NCI-H2081 (cell line): ENCODE measurements at regions not wholly inside any gene's neighbourhood (a gene's known extent, or its start where the extent isn't known, plus 50 kb on each side); places are given as distances from the start of the nearest gene placed in this dataset.

ENCODE experiments used
- DNase-seq, 2 experiments: peaks; one replicate each; lab custom pipeline; 2025; lab: John Stamatoyannopoulos, UW

GRCh38 chr3:127483902-127484591, 106.5 kb downstream of the TPRA1 start:
- no peak for DNase-seq

- DNase-seq, result no peak
Observed at GRCh38 chr3:127483005-127483641, 107.4 kb downstream of the TPRA1 start.

GRCh38 chr3:127482216-127483004, 108.1 kb downstream of the TPRA1 start:
- no peak for DNase-seq

GRCh38 chr3:127480196-127480954, 110.2 kb downstream of the TPRA1 start:
- DNase-seq, result no peak

GRCh38 chr3:127479449-127479848, 111.1 kb downstream of the TPRA1 start:
- DNase-seq, result no peak

GRCh38 chr3:127478922-127479321, 111.6 kb downstream of the TPRA1 start:
- no peak for DNase-seq

GRCh38 chr3:127477396-127477795, 113.1 kb downstream of the TPRA1 start:
- DNase-seq, result no peak

- no peak for DNase-seq
Observed at GRCh38 chr3:127476936-127477335, 113.6 kb downstream of the TPRA1 start.

- DNase-seq, result no peak
Observed at GRCh38 chr3:127475975-127476705, 114.4 kb downstream of the TPRA1 start.

GRCh38 chr3:127475391-127475790, 115.1 kb downstream of the TPRA1 start:
- DNase-seq, result no peak

GRCh38 chr3:127473244-127474024, 117.1 kb downstream of the TPRA1 start:
- peak; percentile 36 to 56 for DNase-seq

- no peak for DNase-seq
Observed at GRCh38 chr3:127472506-127472905, 118.0 kb downstream of the TPRA1 start.

- no peak for DNase-seq
Observed at GRCh38 chr3:127471142-127471541, 119.4 kb downstream of the TPRA1 start.

- no peak for DNase-seq
Observed at GRCh38 chr3:127469760-127470159, 120.8 kb downstream of the TPRA1 start.

- no peak for DNase-seq
Observed at GRCh38 chr3:127467391-127467790, 123.1 kb downstream of the TPRA1 start.

- DNase-seq, result no peak
Observed at GRCh38 chr3:127464642-127465041, 125.9 kb downstream of the TPRA1 start.

- DNase-seq, result no peak
Observed at GRCh38 chr3:127462111-127462655, 128.3 kb downstream of the TPRA1 start.

GRCh38 chr3:127461286-127461910, 129.1 kb downstream of the TPRA1 start:
- DNase-seq, result peak in 1 of 2 experiments; percentile 47

- DNase-seq, result no peak
Observed at GRCh38 chr3:127459891-127460290, 130.6 kb downstream of the TPRA1 start.
